H1 (cell line): ENCODE measurements at regions not wholly inside any gene's neighbourhood (a gene's known extent, or its start where the extent isn't known, plus 50 kb on each side); places are given as distances from the start of the nearest gene placed in this dataset.

ENCODE experiments used
- EGR1 ChIP-seq: IDR thresholded peaks from 2 replicates; pipeline ENCODE4 v1.6.1; 2011; ENCODE audit warnings: low read depth, low read length, borderline replicate concordance
- EZH2 ChIP-seq: fragments of 200-600 bp; sonication (generic); IDR thresholded peaks from 2 replicates; pipeline ENCODE4 v1.7.1; 2012; ENCODE audit warnings: low read depth, mild to moderate bottlenecking, moderate library complexity, low read length, inconsistent platforms; ENCODE audit not compliant: severe bottlenecking

DNA sequence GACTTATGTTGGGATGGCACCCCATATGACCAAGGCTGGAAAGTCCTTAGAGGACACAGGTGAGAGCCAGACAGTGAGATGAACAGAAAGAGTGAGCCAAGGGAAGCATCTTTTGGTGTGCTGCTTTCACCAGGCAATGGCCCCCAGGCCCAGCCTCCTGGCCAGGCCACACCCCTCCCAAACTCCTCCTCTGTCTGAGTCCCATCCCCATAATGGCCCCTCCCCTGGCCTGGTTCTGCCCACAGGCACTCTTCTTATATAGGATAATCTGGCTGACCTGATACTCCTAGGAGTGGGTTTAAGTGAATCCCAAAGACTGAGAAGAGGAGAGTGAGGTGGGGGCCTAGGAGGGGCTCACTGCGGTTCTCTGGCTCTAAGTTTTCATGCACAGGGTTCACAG, 252.5 kb downstream of the RPS24 start (continued):
- TF ChIP-seq EGR1 = no peak
- TF ChIP-seq EZH2 = no peak
- TF ChIP-seq, all 59 proteins: peak for 0
